Right lung (tissue), 2 donors: ENCODE measurements at regions not wholly inside any gene's neighbourhood (a gene's known extent, or its start where the extent isn't known, plus 50 kb on each side); places are given as distances from the start of the nearest gene placed in this dataset.

ENCODE experiments used
- DNase-seq, 2 donors: peaks; one replicate each; pipeline ENCODE4 v3.0.0-alpha.2; 2013

DNA sequence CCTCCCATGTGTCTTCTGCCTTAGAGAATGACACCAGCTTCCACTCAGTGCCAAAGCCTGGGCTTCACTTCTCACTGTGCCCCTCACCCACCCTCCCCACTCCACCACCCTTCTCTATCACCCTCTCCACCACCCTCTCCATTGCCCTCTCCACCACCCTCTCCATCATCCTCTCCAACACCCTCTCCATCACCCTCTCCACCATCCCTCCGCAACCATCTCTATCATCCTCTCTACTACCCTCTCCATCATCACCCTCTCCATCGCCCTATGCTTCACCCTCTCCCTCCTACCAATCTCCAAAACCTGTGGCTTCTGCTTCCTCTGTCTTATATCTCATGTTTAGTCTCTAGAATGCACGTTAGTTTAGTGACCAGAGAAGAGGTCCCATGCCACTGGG, 91.0 kb upstream of the TMEM72 start:
- DNase-seq = no peak

DNA sequence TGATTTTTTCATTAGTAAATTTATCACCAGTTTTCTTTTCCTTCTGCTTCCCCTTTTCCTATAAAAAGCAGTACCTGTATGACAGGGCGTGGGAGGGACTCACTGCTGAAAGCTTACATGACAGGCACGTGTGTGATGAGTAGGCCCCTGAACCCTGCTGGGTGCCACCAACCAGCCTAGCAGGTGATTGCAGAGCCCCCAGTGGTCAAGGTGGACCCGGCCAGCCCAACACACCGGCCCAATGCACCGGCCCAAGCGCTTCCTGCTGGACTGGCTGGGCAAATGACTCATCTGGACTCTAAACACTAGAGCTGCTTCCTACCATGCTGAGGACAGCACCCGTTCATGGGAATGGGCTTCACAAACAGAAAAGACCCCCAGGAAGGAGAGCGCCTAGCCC, 89.8 kb upstream of the TMEM72 start:
- no peak for DNase-seq

DNA sequence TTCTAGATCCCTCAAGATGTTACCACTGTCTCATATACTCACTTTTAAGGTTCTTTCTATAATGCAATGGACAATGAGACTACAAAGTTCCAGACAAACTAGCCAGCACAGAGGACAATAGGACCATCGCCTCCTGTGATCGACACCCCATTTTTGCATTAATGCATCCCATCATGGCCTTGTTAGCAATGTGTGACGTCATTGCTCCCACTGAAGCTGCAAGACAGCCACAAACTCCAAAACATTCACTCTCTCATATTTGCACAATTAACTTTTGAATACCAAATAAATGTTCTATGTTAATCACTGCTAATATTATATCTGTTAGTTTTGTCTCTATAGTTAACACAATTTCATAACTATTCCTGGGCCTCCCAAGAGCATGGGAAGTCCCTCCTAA, 88.8 kb upstream of the TMEM72 start:
- no peak for DNase-seq

DNA sequence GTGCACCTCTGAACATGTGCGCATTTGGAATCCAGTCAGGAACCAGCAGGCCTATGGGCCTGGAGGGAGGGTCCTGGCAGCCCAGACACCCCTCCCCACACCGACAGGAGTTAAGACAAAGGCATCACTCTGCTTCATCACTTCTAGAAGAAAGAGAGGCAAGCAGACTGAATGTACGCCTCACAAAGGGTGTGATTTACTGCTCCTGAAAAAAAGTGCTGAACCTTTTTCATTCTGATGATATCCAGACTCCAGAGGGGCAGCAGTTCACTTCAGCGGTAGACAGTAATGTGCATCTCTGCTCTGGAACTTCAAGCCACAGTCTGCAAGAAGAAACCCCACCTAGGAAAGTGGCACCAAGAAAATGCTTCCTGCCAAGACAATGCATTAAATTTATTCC, 88.2 kb upstream of the TMEM72 start:
- DNase-seq = no peak

DNA sequence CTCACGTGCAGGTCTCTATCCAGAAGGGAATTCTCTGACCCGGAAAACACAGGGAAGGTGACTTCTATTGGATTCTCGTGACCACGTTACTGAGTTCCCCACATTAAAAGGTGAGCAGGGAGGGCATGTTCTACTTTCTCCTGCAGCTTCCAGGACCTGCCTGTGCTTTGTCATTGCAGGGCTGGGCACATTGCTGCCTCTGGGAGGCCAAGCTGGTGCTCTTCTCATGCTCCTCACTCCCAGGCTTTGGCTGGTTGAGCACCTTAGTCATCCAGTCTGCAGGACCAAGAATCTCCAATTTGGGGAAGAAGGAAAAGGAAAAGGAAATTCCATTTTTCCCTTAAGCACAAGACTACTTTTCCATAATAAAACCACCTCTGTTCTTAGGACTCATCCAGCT, 86.5 kb upstream of the TMEM72 start:
- DNase-seq = no peak

DNA sequence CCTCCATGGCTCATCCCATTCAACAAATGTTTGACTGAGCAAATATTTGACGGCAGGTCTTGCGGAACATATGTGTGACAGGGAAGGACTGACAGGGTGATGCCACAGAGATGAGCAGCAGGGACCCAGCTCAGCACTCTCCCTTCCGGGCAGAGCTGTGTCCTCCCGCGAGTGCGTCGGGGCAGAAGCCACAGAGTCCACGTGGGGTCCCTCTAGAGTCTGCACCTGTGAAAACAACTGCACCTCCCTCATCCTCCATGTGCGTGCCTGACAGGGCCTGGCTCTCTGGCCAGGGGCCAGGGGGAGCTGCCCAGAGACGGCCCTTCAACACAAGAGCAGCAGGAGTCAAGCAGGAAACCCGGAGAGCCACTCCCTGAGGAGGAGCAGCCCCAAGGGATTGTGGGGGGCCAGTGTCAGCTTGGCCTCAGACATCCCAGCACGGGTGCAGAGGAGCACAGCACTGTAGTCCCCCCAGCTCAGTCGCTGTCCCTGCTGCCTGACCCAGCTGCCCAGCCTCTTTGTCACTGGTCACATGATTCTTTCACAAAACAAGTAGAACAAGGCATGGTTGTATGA, 83.6 kb upstream of the TMEM72 start:
- no peak for DNase-seq

DNA sequence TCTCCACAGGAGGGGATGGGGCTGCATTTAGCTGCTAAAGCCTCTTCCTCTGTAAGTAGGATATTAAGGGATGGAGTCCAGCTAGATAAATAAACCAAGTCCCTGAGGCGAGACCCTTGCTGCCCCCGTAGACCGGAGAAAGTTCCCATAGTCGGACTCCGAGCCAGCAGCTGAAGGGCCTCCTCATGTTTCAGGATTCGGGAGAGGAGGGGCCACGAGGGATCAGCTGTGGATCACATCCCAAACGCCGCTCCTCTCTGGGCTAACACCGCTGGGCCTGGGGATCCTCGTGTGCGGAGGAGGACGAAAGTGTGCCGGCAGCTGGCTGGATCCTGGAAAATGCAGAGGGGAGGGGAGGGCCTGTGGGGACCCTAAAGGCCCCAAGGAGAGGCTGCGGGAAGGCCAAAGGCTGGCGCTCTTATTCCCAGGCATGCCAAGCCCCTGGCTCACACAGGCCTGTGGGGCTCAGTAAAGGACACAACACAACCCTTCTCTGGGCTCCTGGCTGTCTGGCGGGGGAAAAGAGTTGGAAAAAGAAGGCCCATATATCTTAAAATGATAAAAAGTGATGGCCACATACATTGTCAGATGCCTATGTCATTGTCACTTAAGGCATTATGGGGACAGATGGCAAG, 82.5 kb upstream of the TMEM72 start:
- DNase-seq = peak in 1 of 2 donors; percentile 37

DNA sequence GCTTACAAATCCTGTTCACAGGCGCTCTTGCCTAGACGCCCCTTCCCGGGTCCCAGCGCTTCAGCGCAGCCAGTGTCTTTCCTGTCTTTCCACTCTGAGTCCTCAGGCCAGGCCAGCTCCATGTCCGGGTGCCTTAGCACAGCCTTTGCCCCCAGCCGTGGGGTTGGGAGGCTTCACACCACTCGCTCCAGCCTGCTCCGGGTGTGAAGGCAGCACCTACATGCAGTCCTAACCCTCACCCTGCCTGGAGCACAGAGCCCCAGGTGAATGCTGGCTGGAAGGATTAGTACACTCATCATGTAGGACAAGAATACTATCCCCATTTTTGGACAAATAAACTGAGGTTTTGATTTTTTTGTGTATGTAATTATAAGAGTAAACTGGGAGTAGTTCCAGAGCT, 81.7 kb upstream of the TMEM72 start:
- DNase-seq = no peak

DNA sequence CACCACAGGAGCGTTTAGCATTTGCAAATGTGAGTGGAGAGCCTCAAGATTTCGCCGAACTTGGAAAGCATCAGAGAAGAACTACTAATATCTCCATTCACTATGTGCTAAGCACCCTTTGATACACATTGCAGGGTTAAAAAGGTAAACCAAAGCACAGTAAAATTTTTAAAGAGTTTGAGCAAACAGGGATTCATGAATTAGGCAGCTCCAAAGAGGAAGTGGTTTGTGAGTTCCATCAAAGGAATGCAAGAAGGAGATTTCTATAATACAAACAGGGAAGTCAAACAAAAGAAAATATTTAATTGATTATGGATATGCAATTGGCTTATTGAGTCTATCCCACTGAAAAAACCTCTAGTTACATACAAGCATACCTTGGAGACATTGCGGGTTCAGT, 81.1 kb upstream of the TMEM72 start:
- DNase-seq = no peak

DNA sequence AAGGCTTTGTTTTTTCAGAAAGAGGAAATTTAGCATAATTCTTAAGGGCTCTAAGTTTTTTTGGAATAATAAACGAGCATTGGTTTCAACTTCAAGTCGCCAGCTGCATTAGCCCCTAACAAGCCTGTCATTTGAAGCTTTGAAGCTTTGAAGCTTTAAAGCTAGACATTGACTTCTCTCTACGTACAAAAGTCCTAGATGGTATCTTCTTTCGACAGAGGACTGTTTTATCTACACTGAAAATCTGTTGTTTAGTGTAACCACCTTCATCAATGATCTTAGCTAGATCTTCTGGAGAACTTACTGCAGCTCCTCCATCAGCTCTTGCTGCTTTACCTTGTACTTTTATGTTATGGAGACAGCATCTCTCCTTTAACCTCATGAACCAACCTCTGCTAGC, 79.6 kb upstream of the TMEM72 start:
- no peak for DNase-seq

DNA sequence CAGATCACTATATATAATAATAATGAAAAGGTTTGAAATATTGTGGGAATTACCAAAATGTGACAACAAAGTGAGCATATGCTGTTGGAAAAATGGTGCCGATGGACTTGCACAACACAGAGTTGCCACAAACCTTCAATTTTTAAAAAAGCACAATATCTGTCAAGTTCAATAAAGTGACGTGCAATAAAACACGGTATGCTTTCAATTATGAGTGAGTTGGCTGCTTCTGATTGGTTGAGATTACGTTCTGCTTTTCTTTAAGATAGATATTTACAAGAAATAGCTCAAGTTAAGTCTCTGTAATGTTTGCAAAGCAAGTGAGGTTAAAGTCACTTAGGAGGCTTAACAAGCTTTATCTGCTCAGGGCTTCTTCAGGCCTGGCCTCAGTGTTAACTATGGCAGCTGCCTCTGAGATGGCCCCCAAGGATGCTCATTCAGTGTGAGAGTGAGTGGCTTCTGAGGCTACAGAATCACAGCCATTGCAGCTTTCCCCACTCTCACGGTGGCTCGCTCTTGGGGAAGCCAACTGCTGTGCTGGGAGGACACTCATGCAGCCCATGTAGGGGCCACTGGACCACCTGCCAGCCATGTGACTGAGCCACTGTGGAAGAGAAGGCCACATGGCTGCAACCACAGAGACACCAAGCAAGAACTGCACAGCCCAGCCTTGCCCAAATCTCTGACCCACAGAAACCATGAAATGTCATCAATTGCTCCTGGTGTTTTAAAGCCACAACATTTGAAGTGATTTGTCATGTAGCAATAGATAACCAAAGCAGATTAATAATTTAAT, 78.3 kb upstream of the TMEM72 start:
- DNase-seq = no peak

DNA sequence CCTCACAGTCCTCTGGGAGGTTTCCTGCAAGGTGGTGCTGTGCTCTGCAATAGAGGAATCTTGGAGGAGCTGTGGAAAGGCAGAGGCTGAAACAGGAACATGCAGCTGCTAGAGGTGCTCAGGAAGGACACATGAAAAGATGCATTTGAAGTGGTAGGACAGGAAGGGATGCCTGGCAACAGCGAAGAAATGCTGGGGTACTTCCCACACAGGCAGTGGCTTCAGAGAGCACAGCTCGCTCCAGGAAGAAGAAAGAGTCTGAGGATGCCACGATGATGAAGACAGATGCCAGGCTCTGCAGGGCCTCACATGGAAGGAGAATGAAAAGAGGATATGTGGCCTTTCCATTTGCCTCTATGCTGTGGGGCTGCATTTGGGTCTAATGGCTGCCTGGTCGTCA, 77.0 kb upstream of the TMEM72 start:
- no peak for DNase-seq

DNA sequence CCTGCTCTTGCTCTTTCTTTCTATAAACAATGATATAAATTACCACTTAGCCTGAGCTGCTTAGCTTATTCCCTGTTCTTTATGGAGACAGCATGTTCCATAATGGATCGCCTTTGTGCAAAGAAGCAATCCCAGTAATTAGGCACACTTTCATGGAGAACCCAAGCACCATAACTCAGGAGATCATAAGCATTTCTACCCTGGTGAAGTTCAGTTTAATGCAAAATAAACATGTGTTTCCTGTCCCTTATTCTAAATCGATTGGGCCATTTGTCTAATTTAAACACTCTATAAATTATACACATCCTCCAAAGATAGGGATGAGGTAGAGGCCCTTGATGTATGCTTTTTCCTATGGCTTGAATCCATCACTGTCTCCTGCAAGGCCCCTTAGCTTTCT, 75.8 kb upstream of the TMEM72 start:
- DNase-seq = no peak

DNA sequence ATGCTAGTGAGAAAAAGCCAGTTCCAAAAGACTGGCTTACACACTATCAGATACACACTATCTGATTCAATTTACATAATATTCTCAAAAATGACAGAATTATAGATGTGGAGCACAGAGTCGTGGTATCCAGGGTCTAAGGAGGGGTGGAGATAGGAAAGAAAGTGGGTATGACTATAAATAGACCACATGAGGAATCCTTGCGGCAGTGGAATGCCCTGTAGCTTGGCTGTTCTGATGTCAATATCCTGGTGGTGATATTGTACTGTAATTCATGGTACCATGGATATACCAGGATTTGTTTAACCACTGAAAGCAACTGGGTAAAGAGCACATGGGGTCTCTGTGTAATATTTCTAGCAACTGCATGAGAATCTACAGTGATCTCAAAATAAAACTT, 67.7 kb upstream of the TMEM72 start:
- DNase-seq = no peak

DNA sequence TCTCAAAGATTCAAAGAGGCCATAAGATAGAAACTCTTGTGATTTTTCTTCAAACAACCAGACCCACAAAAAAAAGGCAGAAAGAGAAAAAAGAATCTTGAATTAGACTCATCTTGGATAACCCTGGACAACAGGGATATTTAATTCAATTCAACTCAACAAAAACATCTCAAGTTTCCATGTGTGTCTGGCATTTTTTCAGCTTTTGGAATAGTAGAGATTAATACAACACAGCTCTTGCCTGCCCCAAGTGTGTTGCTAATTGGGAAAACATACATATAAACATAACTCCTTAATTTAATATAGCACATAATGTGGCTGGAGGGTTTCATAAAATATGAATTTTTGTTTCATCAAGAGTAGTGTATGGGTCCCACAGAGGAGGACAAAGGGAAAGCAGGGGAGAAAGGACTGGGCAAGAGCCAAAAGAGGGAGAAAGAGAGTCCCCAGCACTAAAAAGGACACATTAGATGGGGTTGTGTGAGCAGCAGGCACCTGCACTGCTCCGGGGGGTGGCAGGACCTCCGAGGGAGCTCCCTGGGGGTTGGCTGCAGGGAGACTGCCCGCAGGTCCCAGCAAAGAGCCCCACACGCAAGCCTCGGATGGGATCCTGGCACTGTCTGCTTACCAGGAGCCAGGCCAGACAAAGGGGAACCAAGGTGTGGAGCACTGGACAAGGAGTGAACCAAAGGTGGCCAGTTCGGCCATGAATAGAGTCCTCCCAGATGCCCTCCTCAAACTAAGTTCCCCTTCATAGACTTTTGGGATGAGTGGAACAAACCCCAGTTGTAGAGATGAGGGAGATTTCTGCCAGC, 65.6 kb upstream of the TMEM72 start:
- DNase-seq = no peak

DNA sequence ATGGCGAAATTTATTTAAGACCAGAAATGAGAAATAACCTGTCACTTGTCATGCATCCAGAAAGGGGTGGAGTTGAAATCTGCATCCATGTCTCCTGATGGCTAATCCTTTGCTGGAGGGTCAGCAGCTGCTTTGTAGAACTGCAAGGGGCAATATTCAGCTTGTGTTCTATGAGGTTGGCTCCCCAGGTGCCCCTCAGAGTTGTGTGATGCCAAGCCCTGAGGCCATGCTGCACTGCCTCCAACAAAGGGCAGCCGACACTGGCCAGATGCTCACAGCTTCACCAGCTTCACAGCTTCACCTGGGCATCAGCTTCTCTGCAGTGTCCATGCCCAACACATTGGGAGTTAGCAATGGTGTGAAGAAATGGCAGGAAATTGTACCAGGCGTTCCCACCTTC, 64.0 kb upstream of the TMEM72 start:
- DNase-seq = no peak

DNA sequence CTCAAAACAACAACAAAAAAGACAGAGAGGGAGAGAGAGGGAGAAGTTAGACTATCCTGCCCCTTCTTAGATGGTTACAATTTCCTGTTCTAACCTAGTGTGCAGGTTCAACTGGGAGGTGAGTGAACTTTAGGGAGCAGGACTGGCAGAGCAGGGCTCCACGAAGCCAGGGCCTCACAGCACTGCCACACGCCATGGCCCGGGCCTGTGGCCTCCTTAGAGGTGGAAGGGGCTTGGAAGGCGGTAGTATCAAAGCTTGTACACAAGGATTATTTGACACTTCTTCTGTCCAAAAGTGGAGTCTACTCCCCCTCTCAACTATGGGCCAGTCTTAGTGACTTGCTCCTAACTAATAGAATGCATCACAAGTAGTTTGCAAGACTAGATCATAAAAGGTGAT, 62.9 kb upstream of the TMEM72 start:
- no peak for DNase-seq

DNA sequence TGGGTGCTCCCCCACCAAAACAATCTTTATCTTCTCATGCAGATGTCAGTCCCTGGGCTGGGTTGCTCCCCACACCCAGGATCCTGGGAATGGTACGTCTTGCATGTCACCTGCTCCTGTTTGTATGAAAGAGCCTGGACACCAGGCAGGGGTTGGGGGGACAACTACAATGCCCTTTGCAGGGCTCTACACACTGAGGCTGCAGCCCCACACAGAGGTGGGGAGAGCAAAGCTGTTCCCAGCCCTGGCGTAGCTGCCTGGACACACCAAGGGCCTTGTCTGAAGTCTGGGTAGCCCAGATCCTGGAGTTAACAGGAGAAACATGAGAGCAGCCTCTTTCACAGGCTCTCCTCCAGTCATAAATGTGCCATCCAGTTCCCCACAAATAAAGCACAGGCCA, 61.2 kb upstream of the TMEM72 start:
- DNase-seq = no peak

DNA sequence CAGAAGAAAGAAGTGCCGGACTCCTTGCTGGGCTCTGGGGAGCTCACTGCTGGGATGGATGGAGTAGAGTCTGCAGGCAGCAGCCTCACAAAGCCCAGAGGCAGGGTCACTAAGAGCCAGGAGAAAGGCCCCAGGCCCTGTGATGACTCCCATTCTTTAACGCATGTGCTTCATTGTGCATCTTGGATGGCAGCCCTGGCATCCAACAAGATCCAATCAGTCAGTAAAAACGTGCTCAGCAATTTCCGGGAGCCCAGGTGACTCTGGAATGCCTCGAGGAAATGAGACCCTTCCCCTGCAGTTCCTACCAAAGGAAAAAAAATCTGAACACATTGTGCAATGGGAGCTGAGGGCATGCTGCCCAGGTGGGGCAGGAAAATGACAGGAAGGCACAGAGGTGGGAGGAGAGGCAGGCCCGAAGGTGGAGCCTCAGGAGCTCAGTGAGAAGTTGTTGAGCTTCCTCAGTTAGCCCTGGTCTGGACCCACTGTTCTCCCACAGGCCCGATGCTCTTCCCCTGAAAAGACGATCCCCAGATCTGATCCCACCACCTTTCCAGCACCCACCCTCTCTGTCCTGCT, 60.7 kb upstream of the TMEM72 start:
- no peak for DNase-seq

DNA sequence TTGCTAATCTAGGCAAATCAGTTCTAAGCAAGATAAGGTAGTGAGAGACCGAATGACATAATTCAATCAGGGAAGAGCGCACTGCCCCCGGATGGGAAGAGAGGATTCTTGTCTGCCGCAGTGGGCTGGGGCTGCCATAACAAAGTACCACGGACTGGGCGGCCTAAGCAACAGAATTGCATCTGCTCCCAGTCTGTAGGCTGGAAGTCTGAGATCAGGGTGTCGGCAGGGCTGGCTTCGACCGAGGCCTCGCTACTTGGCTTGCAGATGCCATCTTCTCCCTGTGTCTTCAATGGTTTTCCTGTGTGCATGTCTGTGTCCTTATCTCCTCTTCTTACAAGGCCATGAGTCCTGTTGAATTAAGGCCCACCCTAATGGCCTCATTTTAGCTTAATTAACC, 59.7 kb upstream of the TMEM72 start:
- no peak for DNase-seq

DNA sequence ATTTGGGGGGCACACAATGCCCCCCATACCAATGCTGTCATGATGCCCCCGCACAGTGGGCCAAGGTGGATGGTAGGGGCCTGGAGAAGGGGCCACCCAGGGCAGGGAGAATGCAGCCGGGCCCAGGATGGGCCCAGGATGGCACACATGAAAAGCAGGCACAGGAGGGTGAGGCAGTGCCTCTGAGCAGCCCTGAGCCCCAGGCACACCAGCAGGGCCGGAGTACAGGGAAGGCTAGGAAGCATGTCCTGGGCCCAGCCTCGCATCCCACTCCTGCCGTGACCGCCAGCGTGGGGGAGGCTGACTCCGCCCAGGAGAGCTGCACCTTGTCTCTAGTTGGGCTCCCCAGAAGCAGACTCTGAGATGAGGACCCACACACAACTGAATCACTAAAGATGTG, 59.3 kb upstream of the TMEM72 start:
- DNase-seq = no peak

DNA sequence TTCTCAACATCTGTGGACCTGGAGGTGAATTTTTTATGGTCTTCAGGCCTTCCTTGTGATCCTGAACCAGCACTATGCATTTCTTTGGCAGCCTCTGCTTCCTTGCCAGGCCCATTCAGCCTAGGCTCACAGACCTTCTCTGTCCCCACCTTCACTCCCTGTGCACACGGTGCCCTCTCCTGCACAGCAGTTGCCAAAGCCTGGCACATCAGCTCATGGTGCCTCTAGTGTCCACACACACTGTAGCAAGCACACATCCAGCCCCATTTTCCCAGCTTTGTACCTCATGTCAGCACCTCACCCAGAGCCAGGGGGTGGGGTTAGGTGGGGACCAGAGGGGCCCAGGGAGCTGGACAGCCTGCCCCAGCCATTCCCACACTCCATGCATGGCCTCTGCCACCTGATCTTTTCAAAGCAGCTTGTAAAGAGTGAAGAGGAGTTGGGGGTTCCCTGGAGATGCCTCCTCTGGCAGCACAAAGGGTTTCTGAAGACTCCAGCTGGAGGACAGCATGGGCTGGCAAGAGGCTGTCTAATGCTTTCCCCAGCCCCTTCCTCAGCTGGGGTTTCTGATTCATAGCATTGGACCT, 57.9 kb upstream of the TMEM72 start:
- DNase-seq = no peak
